Vagina (tissue), 2 donors: ENCODE measurements at regions not wholly inside any gene's neighbourhood (a gene's known extent, or its start where the extent isn't known, plus 50 kb on each side); places are given as distances from the start of the nearest gene placed in this dataset.

Experiments
- POLR2A ChIP-seq, 2 donors: fragments of 450-650 bp; IDR thresholded peaks; one replicate each; pipeline ENCODE4 v1.6.1; 2017; ENCODE audit warnings: antibody characterized with exemption in 2 of 2, mild to moderate bottlenecking in 2 of 2, moderate library complexity in 2 of 2
- TF ChIP-seq, protein P1 (sequence below), 3 experiments: fragments of 450-650 bp in 2 of 3; fragments of 200-600 bp in 1 of 3; sonication (generic) in 1 of 3; IDR thresholded peaks; one replicate each; pipeline ENCODE4 v1.5.1; 2017 to 2019; ENCODE audit warnings: antibody characterized with exemption in 3 of 3, mild to moderate bottlenecking in 2 of 3, moderate library complexity in 2 of 3

DNA sequence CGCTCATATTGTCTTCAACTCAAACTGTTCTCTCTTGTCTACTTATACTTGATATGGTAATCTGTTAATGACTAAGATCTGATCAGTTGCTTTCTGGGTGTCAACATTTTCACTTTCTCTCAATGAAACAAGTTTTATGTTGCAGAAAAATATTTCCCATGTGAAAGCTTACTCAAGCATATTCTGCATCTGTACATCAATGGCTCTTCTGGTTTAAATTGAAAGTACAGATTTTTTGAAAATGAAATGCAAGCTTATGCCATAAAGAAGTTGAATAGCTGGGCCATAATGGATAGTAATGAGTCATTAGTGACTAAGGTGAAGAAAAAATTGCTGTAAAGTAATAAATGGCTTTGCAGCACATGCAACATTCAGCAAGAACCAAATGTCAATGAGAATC lies 140.7 kb downstream of the BCHE start:
- TF ChIP-seq, protein P1, sequence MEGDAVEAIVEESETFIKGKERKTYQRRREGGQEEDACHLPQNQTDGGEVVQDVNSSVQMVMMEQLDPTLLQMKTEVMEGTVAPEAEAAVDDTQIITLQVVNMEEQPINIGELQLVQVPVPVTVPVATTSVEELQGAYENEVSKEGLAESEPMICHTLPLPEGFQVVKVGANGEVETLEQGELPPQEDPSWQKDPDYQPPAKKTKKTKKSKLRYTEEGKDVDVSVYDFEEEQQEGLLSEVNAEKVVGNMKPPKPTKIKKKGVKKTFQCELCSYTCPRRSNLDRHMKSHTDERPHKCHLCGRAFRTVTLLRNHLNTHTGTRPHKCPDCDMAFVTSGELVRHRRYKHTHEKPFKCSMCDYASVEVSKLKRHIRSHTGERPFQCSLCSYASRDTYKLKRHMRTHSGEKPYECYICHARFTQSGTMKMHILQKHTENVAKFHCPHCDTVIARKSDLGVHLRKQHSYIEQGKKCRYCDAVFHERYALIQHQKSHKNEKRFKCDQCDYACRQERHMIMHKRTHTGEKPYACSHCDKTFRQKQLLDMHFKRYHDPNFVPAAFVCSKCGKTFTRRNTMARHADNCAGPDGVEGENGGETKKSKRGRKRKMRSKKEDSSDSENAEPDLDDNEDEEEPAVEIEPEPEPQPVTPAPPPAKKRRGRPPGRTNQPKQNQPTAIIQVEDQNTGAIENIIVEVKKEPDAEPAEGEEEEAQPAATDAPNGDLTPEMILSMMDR (IDR thresholded peaks at IDR 0.05), result no peak
- TF ChIP-seq POLR2A (IDR thresholded peaks at IDR 0.05), result no peak
